Calu3 (cell line): ENCODE measurements at regions not wholly inside any gene's neighbourhood (a gene's known extent, or its start where the extent isn't known, plus 50 kb on each side); places are given as distances from the start of the nearest gene placed in this dataset.

Experiments used
- BruUV-seq: library from RNA; stranded (reverse); fragments of 400-500 nt; replicated peaks from 2 replicates; lab custom pipeline; 2021; lab: Mats Ljungman, UMichigan
- CTCF ChIA-PET: fragments of 300-600 bp; sonication (Branson Sonifier 250); formaldehyde crosslinking; loops from one replicate; lab custom pipeline; 2022; ENCODE audit warnings: antibody characterized with exemption; lab: Charles Lee
- DNase-seq: peaks from one replicate; pipeline ENCODE4 v3.0.0; 2022
- H3K27ac Mint-ChIP-seq: one replicate; pipeline ENCODE4 v1.8.0; 2022; ENCODE audit warnings: mixed read lengths; ENCODE audit not compliant: unreplicated experiment
- H3K27me3 Mint-ChIP-seq: one replicate; pipeline ENCODE4 v1.8.0; 2022; ENCODE audit warnings: mixed read lengths; ENCODE audit not compliant: unreplicated experiment
- H3K36me3 Mint-ChIP-seq: one replicate; pipeline ENCODE4 v1.8.0; 2022; ENCODE audit warnings: mild to moderate bottlenecking, moderate library complexity, mixed read lengths; ENCODE audit not compliant: insufficient read depth, unreplicated experiment
- H3K4me1 Mint-ChIP-seq: one replicate; pipeline ENCODE4 v1.8.0; 2022; ENCODE audit warnings: mild to moderate bottlenecking, low read depth, mixed read lengths; ENCODE audit not compliant: unreplicated experiment
- H3K4me3 Mint-ChIP-seq: one replicate; pipeline ENCODE4 v1.8.0; 2022; ENCODE audit warnings: mild to moderate bottlenecking, low read depth, moderate library complexity, mixed read lengths; ENCODE audit not compliant: unreplicated experiment
- H3K9me3 Mint-ChIP-seq: one replicate; pipeline ENCODE4 v1.8.0; 2022; ENCODE audit warnings: low read depth, mixed read lengths; ENCODE audit not compliant: unreplicated experiment
- CTCF ChIP-seq: fragments of 200-600 bp; IDR thresholded peaks from one replicate; pipeline ENCODE4 v1.8.0; 2022; ENCODE audit warnings: antibody characterized with exemption; ENCODE audit not compliant: unreplicated experiment
- intact Hi-C: fragments of 100-400 bp; cut with micrococcal nuclease; formaldehyde crosslinking; loops from one replicate; pipeline ENCODE4 v1.10.0; 2022; ENCODE audit not compliant: unreplicated experiment

GRCh38 chr22:49262167-49262566 lies 565.5 kb downstream of the BRD1 start:
- TF ChIP-seq CTCF: no peak
- no peak for DNase-seq
- intact Hi-C loops: no loop called here
- no TSS peak for BruUV-seq
- H3K27ac Mint-ChIP-seq: no peak overlapping the region
- no peak overlapping the region for H3K4me3 Mint-ChIP-seq
- H3K36me3 Mint-ChIP-seq: peaks cover 6% of the 10 kb centered on the region
- H3K27me3 Mint-ChIP-seq: no peaks in the 10 kb centered on the region
- CTCF ChIA-PET: no interaction called here
- H3K4me1 Mint-ChIP-seq: no peaks in the 10 kb centered on the region
- H3K9me3 Mint-ChIP-seq: peaks cover 10% of the 10 kb centered on the region

- CTCF ChIA-PET: no interaction called here
- no peak overlapping the region for H3K27ac Mint-ChIP-seq
- DNase-seq: no peak
- intact Hi-C loops: no loop called here
- BruUV-seq: no TSS peak
- H3K4me1 Mint-ChIP-seq: no peaks in the 10 kb centered on the region
- no peaks in the 10 kb centered on the region for H3K27me3 Mint-ChIP-seq
- H3K9me3 Mint-ChIP-seq: peaks cover 10% of the 10 kb centered on the region
- no peak overlapping the region for H3K4me3 Mint-ChIP-seq
- H3K36me3 Mint-ChIP-seq: peaks cover 6% of the 10 kb centered on the region
- no peak for TF ChIP-seq CTCF
Observed at GRCh38 chr22:49261616-49262015, 566.1 kb downstream of the BRD1 start.

- Mint-ChIP-seq H3K4me1 (no peaks in the 10 kb centered on the region), H3K36me3 (peaks cover 6% of the 10 kb centered on the region), H3K9me3 (peaks cover 14% of the 10 kb centered on the region), H3K4me3 (no peak overlapping the region), H3K27me3 (no peaks in the 10 kb centered on the region), H3K27ac (no peak overlapping the region)
- DNase-seq: no peak
- BruUV-seq: no TSS peak
- CTCF ChIA-PET: no interaction called here
- no peak for TF ChIP-seq CTCF
- intact Hi-C loops: no loop called here
Observed at GRCh38 chr22:49260681-49261580, 566.7 kb downstream of the BRD1 start.

- no peak for DNase-seq
- CTCF ChIA-PET: no interaction called here
- no peaks in the 10 kb centered on the region for H3K4me1 Mint-ChIP-seq
- H3K4me3 Mint-ChIP-seq: no peak overlapping the region
- no peak overlapping the region for H3K27ac Mint-ChIP-seq
- no peaks in the 10 kb centered on the region for H3K27me3 Mint-ChIP-seq
- H3K9me3 Mint-ChIP-seq: peaks cover 14% of the 10 kb centered on the region
- no peak for TF ChIP-seq CTCF
- intact Hi-C loops: no loop called here
- peaks cover 6% of the 10 kb centered on the region for H3K36me3 Mint-ChIP-seq
- BruUV-seq: no TSS peak
Observed at GRCh38 chr22:49259839-49260615, 567.6 kb downstream of the BRD1 start.
